ENCODE measurements at regions not wholly inside any gene's neighbourhood (a gene's known extent, or its start where the extent isn't known, plus 50 kb on each side); places are given as distances from the start of the nearest gene placed in this dataset.

GRCh38 chr1:185491604-185492003, 174.6 kb upstream of the IVNS1ABP start:
- no peak for TF ChIP-seq CTCF (IDR thresholded peaks at IDR 0.05)
- no peak for TF ChIP-seq POLR2A (IDR thresholded peaks at IDR 0.05)
